AG09309 (cell line): ENCODE measurements at regions not wholly inside any gene's neighbourhood (a gene's known extent, or its start where the extent isn't known, plus 50 kb on each side); places are given as distances from the start of the nearest gene placed in this dataset.

Experiments used
- DNase-seq: peaks from one replicate; pipeline ENCODE4 v3.0.0-alpha.2; 2010; ENCODE audit warnings: low read depth
- H3K4me3 ChIP-seq: 2 replicates; pipeline ENCODE4 v1.5.1; 2011; ENCODE audit warnings: mild to moderate bottlenecking, low read depth, low read length, moderate library complexity; ENCODE audit not compliant: control insufficient read depth
- TF ChIP-seq, protein P1 (sequence below): IDR thresholded peaks from 2 replicates; pipeline ENCODE4 v1.5.1; 2011; ENCODE audit warnings: mild to moderate bottlenecking, low read depth, low read length, inconsistent platforms; ENCODE audit not compliant: insufficient read depth, control insufficient read depth; ENCODE audit errors: missing control alignments

GRCh38 chr6:114435985-114436384 lies 93.2 kb upstream of the HS3ST5 start:
- no peak overlapping the region for H3K4me3 ChIP-seq
- DNase-seq, result no peak
- TF ChIP-seq, protein P1, sequence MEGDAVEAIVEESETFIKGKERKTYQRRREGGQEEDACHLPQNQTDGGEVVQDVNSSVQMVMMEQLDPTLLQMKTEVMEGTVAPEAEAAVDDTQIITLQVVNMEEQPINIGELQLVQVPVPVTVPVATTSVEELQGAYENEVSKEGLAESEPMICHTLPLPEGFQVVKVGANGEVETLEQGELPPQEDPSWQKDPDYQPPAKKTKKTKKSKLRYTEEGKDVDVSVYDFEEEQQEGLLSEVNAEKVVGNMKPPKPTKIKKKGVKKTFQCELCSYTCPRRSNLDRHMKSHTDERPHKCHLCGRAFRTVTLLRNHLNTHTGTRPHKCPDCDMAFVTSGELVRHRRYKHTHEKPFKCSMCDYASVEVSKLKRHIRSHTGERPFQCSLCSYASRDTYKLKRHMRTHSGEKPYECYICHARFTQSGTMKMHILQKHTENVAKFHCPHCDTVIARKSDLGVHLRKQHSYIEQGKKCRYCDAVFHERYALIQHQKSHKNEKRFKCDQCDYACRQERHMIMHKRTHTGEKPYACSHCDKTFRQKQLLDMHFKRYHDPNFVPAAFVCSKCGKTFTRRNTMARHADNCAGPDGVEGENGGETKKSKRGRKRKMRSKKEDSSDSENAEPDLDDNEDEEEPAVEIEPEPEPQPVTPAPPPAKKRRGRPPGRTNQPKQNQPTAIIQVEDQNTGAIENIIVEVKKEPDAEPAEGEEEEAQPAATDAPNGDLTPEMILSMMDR, result no peak

- TF ChIP-seq, protein P1, result no peak
- no peak overlapping the region for H3K4me3 ChIP-seq
- DNase-seq, result no peak
Observed at GRCh38 chr6:114432400-114432799, 89.6 kb upstream of the HS3ST5 start.

DNA sequence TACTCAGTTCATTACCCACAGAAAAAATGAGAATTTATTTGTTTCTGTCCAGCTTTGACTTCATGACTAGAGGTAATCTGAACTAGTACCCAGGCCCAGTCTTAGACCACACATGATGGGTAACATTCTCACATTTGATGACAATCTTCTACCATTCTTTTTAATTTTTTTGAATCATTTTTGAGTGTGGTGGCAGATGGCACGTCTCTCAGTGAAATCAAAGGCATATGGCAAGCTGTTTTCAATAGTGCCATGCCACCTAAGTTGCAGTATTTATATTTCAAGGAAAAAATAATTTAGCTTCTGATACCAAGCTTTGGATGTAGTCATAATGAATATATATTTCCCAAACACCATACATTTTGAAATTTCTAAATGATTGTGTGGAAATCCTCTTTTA lies 88.8 kb upstream of the HS3ST5 start:
- TF ChIP-seq, protein P1, result no peak
- DNase-seq, result no peak
- H3K4me3 ChIP-seq, result no peak overlapping the region

- DNase-seq, result no peak
- TF ChIP-seq, protein P1, result no peak
- no peak overlapping the region for H3K4me3 ChIP-seq
Observed at GRCh38 chr6:114430534-114431124, 87.8 kb upstream of the HS3ST5 start.

DNA sequence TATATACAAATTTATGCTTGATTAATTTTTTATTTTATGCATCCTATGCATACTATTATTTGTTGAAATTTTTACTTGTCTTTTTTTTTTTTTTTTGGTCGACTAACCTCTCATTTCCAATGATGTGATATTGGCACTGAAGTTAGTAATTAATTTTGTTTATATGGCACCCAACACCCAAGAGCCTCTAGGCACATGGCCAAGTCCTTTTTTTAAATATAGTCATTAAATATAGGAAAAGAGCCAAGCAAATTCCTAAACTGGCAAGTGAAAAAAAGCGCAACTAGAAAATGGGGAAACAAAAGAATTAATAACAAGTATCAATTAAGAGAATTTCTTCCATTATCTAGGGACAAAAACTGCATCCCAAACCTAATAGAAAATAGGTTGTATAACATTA lies 85.5 kb upstream of the HS3ST5 start:
- H3K4me3 ChIP-seq, result no peak overlapping the region
- DNase-seq, result no peak
- TF ChIP-seq, protein P1, result no peak

DNA sequence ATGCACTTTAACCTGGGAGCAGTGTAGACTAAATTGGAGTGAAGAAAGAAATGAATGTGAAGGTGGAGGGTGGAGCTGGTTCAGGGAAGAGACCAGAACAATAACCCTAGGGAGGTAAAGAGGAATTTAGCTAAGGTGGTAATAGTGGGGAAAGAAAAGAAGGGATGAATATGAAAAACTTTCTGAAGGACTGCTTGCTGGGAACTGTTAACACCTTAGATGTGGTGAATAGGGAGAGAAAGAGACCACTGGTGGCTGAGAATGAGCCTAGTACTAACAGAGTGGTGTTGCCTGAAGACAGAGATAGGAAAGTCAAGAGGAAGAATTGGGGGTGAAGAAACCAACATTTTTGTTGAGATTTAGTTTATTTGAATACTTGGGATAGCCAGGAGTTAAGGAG lies 78.4 kb upstream of the HS3ST5 start:
- H3K4me3 ChIP-seq, result no peak overlapping the region
- no peak for DNase-seq
- TF ChIP-seq, protein P1, result no peak

- DNase-seq, result no peak
- no peak overlapping the region for H3K4me3 ChIP-seq
- TF ChIP-seq, protein P1, result no peak
Observed at GRCh38 chr6:114419175-114419574, 76.4 kb upstream of the HS3ST5 start.
